NB4 (cell line): ENCODE measurements at regions not wholly inside any gene's neighbourhood (a gene's known extent, or its start where the extent isn't known, plus 50 kb on each side); places are given as distances from the start of the nearest gene placed in this dataset.
"Not testable (repeated sequence)": the region's sequence is repeated elsewhere in the genome, so short reads cannot be mapped to it uniquely, and the experiment has no call there.

Source experiments
- CTCF ChIP-seq: IDR thresholded peaks from one replicate; pipeline ENCODE4 v1.5.1; 2012; ENCODE audit warnings: low read depth, low read length
- MAX ChIP-seq: IDR thresholded peaks from 2 replicates; pipeline ENCODE4 v1.6.1; 2011; ENCODE audit warnings: low read depth, low read length
- MYC ChIP-seq: IDR thresholded peaks from 2 replicates; pipeline ENCODE4 v1.6.1; 2011; ENCODE audit warnings: low read depth, low read length
- POLR2A ChIP-seq: IDR thresholded peaks from 2 replicates; pipeline ENCODE4 v1.6.1; 2011; ENCODE audit warnings: mild to moderate bottlenecking; ENCODE audit not compliant: insufficient read length; ENCODE audit errors: extremely low read depth

- TF ChIP-seq CTCF, POLR2A, MYC, MAX: not testable (repeated sequence)
Observed at GRCh38 chr12:9413862-9414261, 193.9 kb downstream of the KLRB1 start.
